Activated naive CD4-positive, alpha-beta T cell treated with anti-CD3 and anti-CD28 coated beads, Interleukin-2, amount 10 ng/mL, durations not matched to agents 7 days and 5 days (primary cell): ENCODE measurements at regions not wholly inside any gene's neighbourhood (a gene's known extent, or its start where the extent isn't known, plus 50 kb on each side); places are given as distances from the start of the nearest gene placed in this dataset.

Experiments
- CTCF ChIA-PET: fragments of 350-600 bp; sonication (Branson Sonifier 250); formaldehyde crosslinking; loops from one replicate; lab custom pipeline; 2021; ENCODE audit warnings: antibody characterized with exemption; lab: Charles Lee
- DNase-seq: peaks from one replicate; pipeline ENCODE4 v3.0.0-alpha.2; 2020
- H3K27ac Mint-ChIP-seq: one replicate; pipeline ENCODE4 v1.8.0; 2021; ENCODE audit warnings: mild to moderate bottlenecking, moderate library complexity, mixed read lengths
- H3K27me3 Mint-ChIP-seq: one replicate; pipeline ENCODE4 v1.8.0; 2021; ENCODE audit warnings: mild to moderate bottlenecking, mixed read lengths
- H3K36me3 Mint-ChIP-seq: one replicate; pipeline ENCODE4 v1.8.0; 2021; ENCODE audit warnings: mixed read lengths
- H3K4me1 Mint-ChIP-seq: one replicate; pipeline ENCODE4 v1.8.0; 2021; ENCODE audit warnings: mixed read lengths
- H3K4me3 Mint-ChIP-seq: one replicate; pipeline ENCODE4 v1.8.0; 2021; ENCODE audit warnings: mild to moderate bottlenecking, moderate library complexity, mixed read lengths
- H3K9me3 Mint-ChIP-seq: one replicate; pipeline ENCODE4 v1.8.0; 2021; ENCODE audit warnings: mixed read lengths

GRCh38 chr3:168546707-168547106 is 451.0 kb upstream of the GOLIM4 start:
- Mint-ChIP-seq H3K27ac (no peak overlapping the region), H3K36me3 (no peaks in the 10 kb centered on the region), H3K4me3 (no peak overlapping the region), H3K27me3 (no peaks in the 10 kb centered on the region), H3K9me3 (no peaks in the 10 kb centered on the region), H3K4me1 (no peaks in the 10 kb centered on the region)
- CTCF ChIA-PET = no interaction called here
- no peak for DNase-seq

- H3K9me3 Mint-ChIP-seq = no peaks in the 10 kb centered on the region
- no peaks in the 10 kb centered on the region for H3K4me1 Mint-ChIP-seq
- no peaks in the 10 kb centered on the region for H3K36me3 Mint-ChIP-seq
- H3K27me3 Mint-ChIP-seq = no peaks in the 10 kb centered on the region
- H3K4me3 Mint-ChIP-seq = no peak overlapping the region
- CTCF ChIA-PET = no interaction called here
- H3K27ac Mint-ChIP-seq = no peak overlapping the region
- no peak for DNase-seq
These were observed 449.9 kb upstream of the GOLIM4 start for GRCh38 chr3:168545591-168545990.

GRCh38 chr3:168544097-168544957 is 448.6 kb upstream of the GOLIM4 start:
- DNase-seq = no peak
- Mint-ChIP-seq H3K4me3 (no peak overlapping the region), H3K27ac (no peak overlapping the region), H3K9me3 (no peaks in the 10 kb centered on the region), H3K27me3 (no peaks in the 10 kb centered on the region), H3K36me3 (no peaks in the 10 kb centered on the region), H3K4me1 (no peaks in the 10 kb centered on the region)
- CTCF ChIA-PET = no interaction called here

GRCh38 chr3:168540726-168541125 is 445.0 kb upstream of the GOLIM4 start:
- no peak overlapping the region for H3K27ac Mint-ChIP-seq
- no peak for DNase-seq
- H3K9me3 Mint-ChIP-seq = no peaks in the 10 kb centered on the region
- H3K36me3 Mint-ChIP-seq = no peaks in the 10 kb centered on the region
- H3K27me3 Mint-ChIP-seq = no peaks in the 10 kb centered on the region
- H3K4me3 Mint-ChIP-seq = no peak overlapping the region
- CTCF ChIA-PET = no interaction called here
- H3K4me1 Mint-ChIP-seq = no peaks in the 10 kb centered on the region

GRCh38 chr3:168539909-168540308 is 444.2 kb upstream of the GOLIM4 start:
- Mint-ChIP-seq H3K27me3 (no peaks in the 10 kb centered on the region), H3K9me3 (no peaks in the 10 kb centered on the region), H3K4me3 (no peak overlapping the region), H3K4me1 (no peaks in the 10 kb centered on the region), H3K27ac (no peak overlapping the region), H3K36me3 (no peaks in the 10 kb centered on the region)
- DNase-seq = no peak
- CTCF ChIA-PET = no interaction called here

- Mint-ChIP-seq H3K27me3 (no peaks in the 10 kb centered on the region), H3K4me3 (no peak overlapping the region), H3K9me3 (no peaks in the 10 kb centered on the region), H3K4me1 (no peaks in the 10 kb centered on the region), H3K36me3 (no peaks in the 10 kb centered on the region), H3K27ac (no peak overlapping the region)
- CTCF ChIA-PET = no interaction called here
- DNase-seq = no peak
These were observed 439.0 kb upstream of the GOLIM4 start for GRCh38 chr3:168534761-168535160.

- Mint-ChIP-seq H3K9me3 (no peaks in the 10 kb centered on the region), H3K36me3 (no peaks in the 10 kb centered on the region), H3K27ac (no peak overlapping the region), H3K4me3 (no peak overlapping the region), H3K4me1 (no peaks in the 10 kb centered on the region), H3K27me3 (no peaks in the 10 kb centered on the region)
- CTCF ChIA-PET = no interaction called here
- no peak for DNase-seq
These were observed 437.9 kb upstream of the GOLIM4 start for GRCh38 chr3:168533600-168533999.

- Mint-ChIP-seq H3K27me3 (no peaks in the 10 kb centered on the region), H3K4me1 (no peaks in the 10 kb centered on the region), H3K27ac (no peak overlapping the region), H3K36me3 (no peaks in the 10 kb centered on the region), H3K4me3 (no peak overlapping the region), H3K9me3 (no peaks in the 10 kb centered on the region)
- CTCF ChIA-PET = no interaction called here
- DNase-seq = no peak
These were observed 436.4 kb upstream of the GOLIM4 start for GRCh38 chr3:168532135-168532534.

GRCh38 chr3:168531116-168531515 is 435.4 kb upstream of the GOLIM4 start:
- H3K27me3 Mint-ChIP-seq = no peaks in the 10 kb centered on the region
- H3K4me1 Mint-ChIP-seq = no peaks in the 10 kb centered on the region
- H3K36me3 Mint-ChIP-seq = no peaks in the 10 kb centered on the region
- no peak overlapping the region for H3K27ac Mint-ChIP-seq
- CTCF ChIA-PET = no interaction called here
- no peak overlapping the region for H3K4me3 Mint-ChIP-seq
- H3K9me3 Mint-ChIP-seq = no peaks in the 10 kb centered on the region
- no peak for DNase-seq

GRCh38 chr3:168524129-168524528 is 428.4 kb upstream of the GOLIM4 start:
- Mint-ChIP-seq H3K9me3 (no peaks in the 10 kb centered on the region), H3K27ac (no peak overlapping the region), H3K27me3 (no peaks in the 10 kb centered on the region), H3K4me3 (no peak overlapping the region), H3K4me1 (no peaks in the 10 kb centered on the region), H3K36me3 (no peaks in the 10 kb centered on the region)
- CTCF ChIA-PET = no interaction called here
- no peak for DNase-seq

GRCh38 chr3:168517249-168518071 is 421.7 kb upstream of the GOLIM4 start:
- Mint-ChIP-seq H3K36me3 (no peaks in the 10 kb centered on the region), H3K9me3 (no peaks in the 10 kb centered on the region), H3K4me1 (no peaks in the 10 kb centered on the region), H3K4me3 (no peak overlapping the region), H3K27ac (no peak overlapping the region), H3K27me3 (no peaks in the 10 kb centered on the region)
- DNase-seq = no peak
- CTCF ChIA-PET = no interaction called here

GRCh38 chr3:168514252-168514651 is 418.5 kb upstream of the GOLIM4 start:
- Mint-ChIP-seq H3K27me3 (no peaks in the 10 kb centered on the region), H3K27ac (no peak overlapping the region), H3K4me1 (no peaks in the 10 kb centered on the region), H3K36me3 (no peaks in the 10 kb centered on the region), H3K9me3 (no peaks in the 10 kb centered on the region), H3K4me3 (no peak overlapping the region)
- CTCF ChIA-PET = no interaction called here
- DNase-seq = no peak

- Mint-ChIP-seq H3K4me1 (no peaks in the 10 kb centered on the region), H3K4me3 (no peak overlapping the region), H3K36me3 (no peaks in the 10 kb centered on the region), H3K9me3 (no peaks in the 10 kb centered on the region), H3K27ac (no peak overlapping the region), H3K27me3 (no peaks in the 10 kb centered on the region)
- no peak for DNase-seq
- CTCF ChIA-PET = no interaction called here
These were observed 417.1 kb upstream of the GOLIM4 start for GRCh38 chr3:168512802-168513201.

- Mint-ChIP-seq H3K27ac (no peak overlapping the region), H3K27me3 (no peaks in the 10 kb centered on the region), H3K4me1 (no peaks in the 10 kb centered on the region), H3K4me3 (no peak overlapping the region), H3K9me3 (no peaks in the 10 kb centered on the region), H3K36me3 (no peaks in the 10 kb centered on the region)
- DNase-seq = no peak
- CTCF ChIA-PET = no interaction called here
These were observed 415.8 kb upstream of the GOLIM4 start for GRCh38 chr3:168511428-168512014.
